ENCODE measurements at regions not wholly inside any gene's neighbourhood (a gene's known extent, or its start where the extent isn't known, plus 50 kb on each side); places are given as distances from the start of the nearest gene placed in this dataset.

GRCh38 chr10:53222806-53223205 lies 450.2 kb upstream of the MBL2 start:
- TF ChIP-seq POLR2A (IDR thresholded peaks at IDR 0.05) (no peak), CTCF (IDR thresholded peaks at IDR 0.05) (no peak)

All from esophagus squamous epithelium (tissue), 4 donors.